IMR-90 (cell line): ENCODE measurements at regions not wholly inside any gene's neighbourhood (a gene's known extent, or its start where the extent isn't known, plus 50 kb on each side); places are given as distances from the start of the nearest gene placed in this dataset.

Experiments
- BHLHE40 ChIP-seq: fragments of 150-350 bp; IDR thresholded peaks from 2 replicates; pipeline ENCODE4 v1.6.1; 2016; ENCODE audit warnings: mild to moderate bottlenecking, low read depth, low read length
- CEBPB ChIP-seq: IDR thresholded peaks from 2 replicates; pipeline ENCODE4 v1.6.1; 2012; ENCODE audit warnings: low read depth, low read length, improper control_type of control experiment
- FOS ChIP-seq: fragments of 150-350 bp; IDR thresholded peaks from 2 replicates; pipeline ENCODE4 v1.6.1; 2016; ENCODE audit warnings: low read depth, low read length
- MAFK ChIP-seq: IDR thresholded peaks from 2 replicates; pipeline ENCODE4 v1.6.1; 2012; ENCODE audit warnings: low read depth, low read length, improper control_type of control experiment
- MXI1 ChIP-seq: IDR thresholded peaks from 2 replicates; pipeline ENCODE4 v1.6.1; 2012; ENCODE audit warnings: low read depth, mild to moderate bottlenecking, low read length, moderate library complexity, borderline replicate concordance
- NFE2L2 ChIP-seq: fragments of 150-350 bp; IDR thresholded peaks from 2 replicates; pipeline ENCODE4 v1.6.1; 2016; ENCODE audit warnings: low read depth, mild to moderate bottlenecking, low read length
- POLR2A ChIP-seq: IDR thresholded peaks from 2 replicates; pipeline ENCODE4 v1.6.1; 2012; ENCODE audit warnings: mild to moderate bottlenecking, low read depth, low read length
- RAD21 ChIP-seq: IDR thresholded peaks from 2 replicates; pipeline ENCODE4 v1.6.1; 2012; ENCODE audit warnings: low read length, improper control_type of control experiment
- RCOR1 ChIP-seq: IDR thresholded peaks from 2 replicates; pipeline ENCODE4 v1.6.1; 2012; ENCODE audit warnings: mild to moderate bottlenecking, low read length, improper control_type of control experiment; ENCODE audit not compliant: insufficient replicate concordance
- RFX5 ChIP-seq: IDR thresholded peaks from 2 replicates; pipeline ENCODE4 v1.8.0; 2012; ENCODE audit warnings: low read depth, mild to moderate bottlenecking, low read length, moderate library complexity
- SMC3 ChIP-seq: fragments of 150-350 bp; IDR thresholded peaks from 2 replicates; pipeline ENCODE4 v1.6.1; 2016; ENCODE audit warnings: low read depth, mild to moderate bottlenecking, antibody characterized with exemption, low read length, moderate library complexity
- TF ChIP-seq, protein P1 (sequence below): conservative IDR thresholded peaks from 2 replicates; pipeline ENCODE4 v1.5.1; 2012; ENCODE audit warnings: mild to moderate bottlenecking, low read depth, low read length, improper control_type of control experiment
- TF ChIP-seq, protein P2 (sequence below): fragments of 150-350 bp; IDR thresholded peaks from 2 replicates; pipeline ENCODE4 v1.6.1; 2017; ENCODE audit warnings: mild to moderate bottlenecking, antibody characterized with exemption, low read length, low read depth

GRCh38 chr13:99823961-99824360 is 147.6 kb downstream of the ZIC5 start:
- TF ChIP-seq POLR2A (no peak), NFE2L2 (no peak), BHLHE40 (no peak), RCOR1 (no peak), FOS (no peak), CEBPB (no peak), RAD21 (no peak), SMC3 (no peak), RFX5 (no peak), MAFK (no peak), MXI1 (no peak)
- TF ChIP-seq, protein P1, sequence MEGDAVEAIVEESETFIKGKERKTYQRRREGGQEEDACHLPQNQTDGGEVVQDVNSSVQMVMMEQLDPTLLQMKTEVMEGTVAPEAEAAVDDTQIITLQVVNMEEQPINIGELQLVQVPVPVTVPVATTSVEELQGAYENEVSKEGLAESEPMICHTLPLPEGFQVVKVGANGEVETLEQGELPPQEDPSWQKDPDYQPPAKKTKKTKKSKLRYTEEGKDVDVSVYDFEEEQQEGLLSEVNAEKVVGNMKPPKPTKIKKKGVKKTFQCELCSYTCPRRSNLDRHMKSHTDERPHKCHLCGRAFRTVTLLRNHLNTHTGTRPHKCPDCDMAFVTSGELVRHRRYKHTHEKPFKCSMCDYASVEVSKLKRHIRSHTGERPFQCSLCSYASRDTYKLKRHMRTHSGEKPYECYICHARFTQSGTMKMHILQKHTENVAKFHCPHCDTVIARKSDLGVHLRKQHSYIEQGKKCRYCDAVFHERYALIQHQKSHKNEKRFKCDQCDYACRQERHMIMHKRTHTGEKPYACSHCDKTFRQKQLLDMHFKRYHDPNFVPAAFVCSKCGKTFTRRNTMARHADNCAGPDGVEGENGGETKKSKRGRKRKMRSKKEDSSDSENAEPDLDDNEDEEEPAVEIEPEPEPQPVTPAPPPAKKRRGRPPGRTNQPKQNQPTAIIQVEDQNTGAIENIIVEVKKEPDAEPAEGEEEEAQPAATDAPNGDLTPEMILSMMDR, result no peak
- TF ChIP-seq, protein P2, sequence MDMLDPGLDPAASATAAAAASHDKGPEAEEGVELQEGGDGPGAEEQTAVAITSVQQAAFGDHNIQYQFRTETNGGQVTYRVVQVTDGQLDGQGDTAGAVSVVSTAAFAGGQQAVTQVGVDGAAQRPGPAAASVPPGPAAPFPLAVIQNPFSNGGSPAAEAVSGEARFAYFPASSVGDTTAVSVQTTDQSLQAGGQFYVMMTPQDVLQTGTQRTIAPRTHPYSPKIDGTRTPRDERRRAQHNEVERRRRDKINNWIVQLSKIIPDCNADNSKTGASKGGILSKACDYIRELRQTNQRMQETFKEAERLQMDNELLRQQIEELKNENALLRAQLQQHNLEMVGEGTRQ, result no peak
